Caco-2 (cell line): ENCODE measurements at regions not wholly inside any gene's neighbourhood (a gene's known extent, or its start where the extent isn't known, plus 50 kb on each side); places are given as distances from the start of the nearest gene placed in this dataset.

Experiments
- BruUV-seq: library from RNA; stranded (reverse); fragments of 400-500 nt; replicated peaks from 2 replicates; lab custom pipeline; 2021; lab: Mats Ljungman, UMichigan
- CTCF ChIA-PET: fragments of 300-600 bp; sonication (Branson Sonifier 250); formaldehyde crosslinking; loops from one replicate; lab custom pipeline; 2022; ENCODE audit warnings: antibody characterized with exemption; lab: Charles Lee
- POLR2A ChIA-PET: fragments of 300-600 bp; sonication (Branson Sonifier 250); formaldehyde crosslinking; loops from one replicate; lab custom pipeline; 2022; ENCODE audit warnings: antibody characterized with exemption; lab: Charles Lee
- DNase-seq, 2 experiments: peaks; one replicate each; pipeline versions ENCODE4 v3.0.0 to v3.0.0-alpha.2; 2020 to 2022
- H3K27me3 ChIP-seq: replicated peaks from 2 replicates; pipeline ENCODE4 v1.6.0; 2011; ENCODE audit warnings: low read length; ENCODE audit not compliant: control insufficient read depth, insufficient read depth
- H3K36me3 ChIP-seq: 2 replicates; pipeline ENCODE4 v1.5.1; 2011; ENCODE audit warnings: low read length; ENCODE audit not compliant: control insufficient read depth, insufficient read depth
- H3K4me1 ChIP-seq: fragments of 250-450 bp; sonication (Bioruptor Pico); 2 replicates; pipeline ENCODE4 v1.5.1; 2020; ENCODE audit warnings: mild to moderate bottlenecking
- H3K4me3 ChIP-seq: 2 replicates; pipeline ENCODE4 v1.5.1; 2011; ENCODE audit warnings: low read depth, mild to moderate bottlenecking, control low read depth, low read length
- H3K9me3 ChIP-seq: fragments of 250-450 bp; sonication (Bioruptor Pico); 2 replicates; pipeline ENCODE4 v1.5.1; 2020; ENCODE audit warnings: mild to moderate bottlenecking, moderate library complexity
- H3K27ac Mint-ChIP-seq: one replicate; pipeline ENCODE4 v1.8.0; 2022; ENCODE audit warnings: mixed read lengths; ENCODE audit not compliant: unreplicated experiment
- H3K27me3 Mint-ChIP-seq: one replicate; pipeline ENCODE4 v1.8.0; 2022; ENCODE audit warnings: mixed read lengths; ENCODE audit not compliant: insufficient read depth, unreplicated experiment
- H3K36me3 Mint-ChIP-seq: one replicate; pipeline ENCODE4 v1.8.0; 2022; ENCODE audit warnings: mild to moderate bottlenecking, mixed read lengths; ENCODE audit not compliant: insufficient read depth, unreplicated experiment
- H3K4me1 Mint-ChIP-seq: one replicate; pipeline ENCODE4 v1.8.0; 2022; ENCODE audit warnings: low read depth, mixed read lengths; ENCODE audit not compliant: unreplicated experiment
- H3K4me3 Mint-ChIP-seq: one replicate; pipeline ENCODE4 v1.8.0; 2022; ENCODE audit warnings: mild to moderate bottlenecking, moderate library complexity, mixed read lengths; ENCODE audit not compliant: unreplicated experiment
- H3K9me3 Mint-ChIP-seq: one replicate; pipeline ENCODE4 v1.8.0; 2022; ENCODE audit warnings: mixed read lengths; ENCODE audit not compliant: unreplicated experiment
- CTCF ChIP-seq, 2 experiments: fragments of 200-600 bp in 1 of 2; IDR thresholded peaks; 1 replicate in 1 of 2; 2 replicates in 1 of 2; pipeline versions ENCODE4 v1.5.1 to v1.8.0; 2011 to 2022; ENCODE audit warnings: antibody characterized with exemption in 1 of 2, control low read depth in 1 of 2, inconsistent platforms in 1 of 2, low read depth in 1 of 2, low read length in 1 of 2, mild to moderate bottlenecking in 1 of 2, moderate library complexity in 1 of 2; ENCODE audit not compliant: insufficient read depth in 1 of 2, severe bottlenecking in 1 of 2, unreplicated experiment in 1 of 2
- intact Hi-C: fragments of 100-400 bp; cut with micrococcal nuclease; formaldehyde crosslinking; loops from one replicate; pipeline ENCODE4 v1.10.0; 2022; ENCODE audit not compliant: unreplicated experiment

GRCh38 chr5:28399211-28399610, 1360.8 kb upstream of the CDH9 start:
- H3K36me3 Mint-ChIP-seq: no peaks in the 10 kb centered on the region
- no peaks in the 10 kb centered on the region for H3K36me3 ChIP-seq
- no peaks in the 10 kb centered on the region for H3K27me3 Mint-ChIP-seq
- intact Hi-C loops: no loop called here
- H3K4me3 ChIP-seq: no peak overlapping the region
- ChIA-PET CTCF (no interaction called here), POLR2A (no interaction called here)
- peaks cover 23% of the 10 kb centered on the region for H3K4me1 Mint-ChIP-seq
- H3K27ac Mint-ChIP-seq: no peak overlapping the region
- no peaks in the 10 kb centered on the region for H3K9me3 ChIP-seq
- no peak for DNase-seq
- peaks cover 29% of the 10 kb centered on the region for H3K4me1 ChIP-seq
- no peak overlapping the region for H3K4me3 Mint-ChIP-seq
- TF ChIP-seq CTCF (IDR thresholded peaks at IDR 0.05; ENCODE audit: insufficient read depth in 1 of 2, low read depth in 1 of 2, low read length in 1 of 2, severe bottlenecking in 1 of 2, unreplicated experiment in 1 of 2): no peak
- no peaks in the 10 kb centered on the region for H3K9me3 Mint-ChIP-seq
- BruUV-seq: no TSS peak
- H3K27me3 ChIP-seq: no peaks in the 10 kb centered on the region

- DNase-seq: peak; percentile 13 to 41
- ChIA-PET POLR2A (no interaction called here), CTCF (no interaction called here)
- intact Hi-C loops: no loop called here
- BruUV-seq: no TSS peak
- Mint-ChIP-seq H3K4me1 (peaks cover 16% of the 10 kb centered on the region), H3K36me3 (no peaks in the 10 kb centered on the region), H3K4me3 (peak overlapping the region; percentile 47), H3K9me3 (no peaks in the 10 kb centered on the region), H3K27ac (peak overlapping the region; percentile 87), H3K27me3 (no peaks in the 10 kb centered on the region)
- no peaks in the 10 kb centered on the region for H3K9me3 ChIP-seq
- no peaks in the 10 kb centered on the region for H3K27me3 ChIP-seq
- peaks cover 24% of the 10 kb centered on the region for H3K4me1 ChIP-seq
- H3K36me3 ChIP-seq: no peaks in the 10 kb centered on the region
- no peak for TF ChIP-seq CTCF (IDR thresholded peaks at IDR 0.05; ENCODE audit: insufficient read depth in 1 of 2, low read depth in 1 of 2, low read length in 1 of 2, severe bottlenecking in 1 of 2, unreplicated experiment in 1 of 2)
- H3K4me3 ChIP-seq: no peak overlapping the region
These were observed 1359.8 kb upstream of the CDH9 start for GRCh38 chr5:28398185-28398584.

DNA sequence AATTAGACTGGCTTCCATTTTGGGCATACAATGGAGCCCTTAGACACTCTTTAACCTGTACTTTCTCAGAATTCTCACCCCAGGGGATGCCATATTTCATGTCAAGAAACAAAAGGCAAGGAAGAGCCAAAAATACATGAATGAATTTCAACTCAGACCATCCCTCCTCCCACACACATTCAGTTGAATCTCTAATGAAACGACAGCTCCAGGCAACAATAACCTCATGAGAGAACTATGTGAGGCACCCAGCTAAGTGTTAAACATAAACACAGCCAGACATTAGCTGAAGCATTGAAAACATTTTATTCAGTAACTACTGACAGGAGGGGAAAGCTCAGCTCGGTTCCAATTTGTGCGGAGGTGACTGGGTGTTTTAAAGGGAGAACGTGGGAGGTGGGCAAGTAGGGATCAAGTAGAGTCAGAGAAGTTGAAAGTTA, 1359.1 kb upstream of the CDH9 start:
- TF ChIP-seq CTCF (IDR thresholded peaks at IDR 0.05; ENCODE audit: insufficient read depth in 1 of 2, low read depth in 1 of 2, low read length in 1 of 2, severe bottlenecking in 1 of 2, unreplicated experiment in 1 of 2): no peak
- H3K36me3 Mint-ChIP-seq: no peaks in the 10 kb centered on the region
- no peak for DNase-seq
- peaks cover 16% of the 10 kb centered on the region for H3K4me1 Mint-ChIP-seq
- H3K4me1 ChIP-seq: peaks cover 24% of the 10 kb centered on the region
- no peaks in the 10 kb centered on the region for H3K9me3 Mint-ChIP-seq
- ChIA-PET POLR2A (no interaction called here), CTCF (no interaction called here)
- H3K4me3 ChIP-seq: no peak overlapping the region
- H3K9me3 ChIP-seq: no peaks in the 10 kb centered on the region
- peak overlapping the region; percentile 47 for H3K4me3 Mint-ChIP-seq
- H3K27me3 Mint-ChIP-seq: no peaks in the 10 kb centered on the region
- H3K27me3 ChIP-seq: no peaks in the 10 kb centered on the region
- no peaks in the 10 kb centered on the region for H3K36me3 ChIP-seq
- no TSS peak for BruUV-seq
- intact Hi-C loops: no loop called here
- peak overlapping the region; percentile 87 for H3K27ac Mint-ChIP-seq
